Endothelial cell of umbilical vein (primary cell): ENCODE measurements at regions not wholly inside any gene's neighbourhood (a gene's known extent, or its start where the extent isn't known, plus 50 kb on each side); places are given as distances from the start of the nearest gene placed in this dataset.

Source experiments
- BruUV-seq: library from RNA; stranded (reverse); fragments of 400-500 nt; replicated peaks from 2 replicates; lab custom pipeline; 2021; lab: Mats Ljungman, UMichigan
- CTCF ChIA-PET: fragments of 300-600, 350-600 bp; sonication (Branson Sonifier 250); formaldehyde crosslinking; loops from one replicate; lab custom pipeline; 2021; ENCODE audit warnings: antibody characterized with exemption, inconsistent platforms; lab: Charles Lee
- POLR2A ChIA-PET: fragments of 300-600, 350-600 bp; sonication (Branson Sonifier 250); formaldehyde crosslinking; loops from one replicate; lab custom pipeline; 2021; ENCODE audit warnings: antibody characterized with exemption, inconsistent platforms; lab: Charles Lee
- DNase-seq: peaks from one replicate; pipeline ENCODE4 v3.0.0-alpha.2; 2011; ENCODE audit warnings: low read depth, low spot score
- FAIRE-seq: peaks from 2 replicates; lab custom pipeline; 2011; peaks lifted over from hg19 to GRCh38; lab: Jason Lieb, UNC
- H2AFZ ChIP-seq: 2 replicates; pipeline ENCODE4 v1.6.0; 2012; ENCODE audit warnings: low read depth, low read length, control low read depth, inconsistent platforms
- H3K27ac ChIP-seq: 2 replicates; pipeline ENCODE4 v1.5.1; 2011; ENCODE audit warnings: low read depth, mild to moderate bottlenecking, control low read depth, low read length, moderate library complexity; ENCODE audit not compliant: insufficient read depth
- H3K27me3 ChIP-seq, 2 experiments: 2 replicates each; pipeline versions ENCODE4 v1.6.0 to v1.6.1; 2011; ENCODE audit warnings: low read length in 2 of 2, mixed read lengths in 1 of 2; ENCODE audit not compliant: control insufficient read depth in 2 of 2, insufficient read depth in 2 of 2
- H3K36me3 ChIP-seq, 2 experiments: 2 replicates in 1 of 2; 3 replicates in 1 of 2; pipeline ENCODE4 v1.5.1; 2011; ENCODE audit warnings: low read length in 2 of 2, mild to moderate bottlenecking in 1 of 2, moderate library complexity in 1 of 2; ENCODE audit not compliant: control insufficient read depth in 2 of 2, insufficient read depth in 2 of 2; ENCODE audit errors: extremely low read depth in 1 of 2
- H3K4me1 ChIP-seq: 3 replicates; pipeline ENCODE4 v1.5.1; 2011; ENCODE audit warnings: mild to moderate bottlenecking, low read length; ENCODE audit not compliant: control insufficient read depth, insufficient read depth; ENCODE audit errors: extremely low read depth
- H3K4me2 ChIP-seq: 2 replicates; pipeline ENCODE4 v1.6.1; 2011; ENCODE audit warnings: low read length, control low read depth, mixed read lengths; ENCODE audit not compliant: insufficient read depth
- H3K4me3 ChIP-seq, 3 experiments: fragments of 200-600 bp in 1 of 3; sonication (generic), shearing (Covaris generic) in 1 of 3; replicated peaks in 1 of 3; 2 replicates each; pipeline ENCODE4 v1.5.1; 2011 to 2016; ENCODE audit warnings: control low read depth in 3 of 3, low read length in 3 of 3, mild to moderate bottlenecking in 2 of 3, inconsistent platforms in 1 of 3, low read depth in 1 of 3, moderate library complexity in 1 of 3; ENCODE audit not compliant: insufficient read depth in 1 of 3
- H3K79me2 ChIP-seq: 2 replicates; pipeline ENCODE4 v1.6.0; 2012; ENCODE audit warnings: low read length, inconsistent platforms; ENCODE audit not compliant: control insufficient read depth, insufficient read depth
- H3K9ac ChIP-seq: replicated peaks from 2 replicates; pipeline ENCODE3; 2011; ENCODE audit warnings: low read length, control low read depth; ENCODE audit not compliant: insufficient read depth; ENCODE audit errors: extremely low read depth
- H3K9me1 ChIP-seq: replicated peaks from 3 replicates; pipeline ENCODE4 v1.6.0; 2011; ENCODE audit warnings: mild to moderate bottlenecking, low read length; ENCODE audit not compliant: control insufficient read depth, insufficient read depth; ENCODE audit errors: extremely low read depth
- H3K9me3 ChIP-seq: replicated peaks from 2 replicates; pipeline ENCODE4 v1.5.1; 2012; ENCODE audit warnings: low read length, inconsistent platforms; ENCODE audit not compliant: control insufficient read depth, insufficient read depth
- H4K20me1 ChIP-seq: replicated peaks from 2 replicates; pipeline ENCODE3; 2011; ENCODE audit warnings: mild to moderate bottlenecking, low read length; ENCODE audit not compliant: control insufficient read depth, insufficient read depth; ENCODE audit errors: extremely low read depth
- CTCF ChIP-seq, 2 donors: IDR thresholded peaks; 1 replicate in 1 of 2; 2 replicates in 1 of 2; pipeline ENCODE4 v1.5.1; 2011; ENCODE audit warnings: low read length in 2 of 2, mild to moderate bottlenecking in 2 of 2, moderate library complexity in 2 of 2, control low read depth in 1 of 2, inconsistent platforms in 1 of 2, low read depth in 1 of 2; ENCODE audit not compliant: insufficient read depth in 1 of 2; ENCODE audit errors: extremely low read depth in 1 of 2
- EZH2 ChIP-seq: IDR thresholded peaks from 2 replicates; pipeline ENCODE4 v1.6.1; 2012; ENCODE audit warnings: borderline replicate concordance, low read depth, mild to moderate bottlenecking, moderate library complexity, low read length, inconsistent platforms; ENCODE audit not compliant: severe bottlenecking
- FOS ChIP-seq: IDR thresholded peaks from 2 replicates; pipeline ENCODE4 v1.6.1; 2011; ENCODE audit warnings: mild to moderate bottlenecking, low read length, moderate library complexity, borderline replicate concordance; ENCODE audit not compliant: insufficient read depth
- GATA2 ChIP-seq: IDR thresholded peaks from 2 replicates; pipeline ENCODE4 v1.7.0; 2011; ENCODE audit warnings: low read depth, mild to moderate bottlenecking, moderate library complexity, mixed read lengths, low read length; ENCODE audit not compliant: insufficient read length, insufficient read depth
- JUN ChIP-seq: IDR thresholded peaks from 2 replicates; pipeline ENCODE4 v1.6.1; 2011; ENCODE audit warnings: borderline replicate concordance, low read depth; ENCODE audit not compliant: insufficient read length, insufficient read depth
- MAX ChIP-seq: IDR thresholded peaks from 2 replicates; pipeline ENCODE4 v1.6.1; 2011; ENCODE audit not compliant: insufficient read depth, insufficient read length
- MYC ChIP-seq: IDR thresholded peaks from one replicate; pipeline ENCODE4 v1.6.1; 2011; ENCODE audit warnings: mild to moderate bottlenecking, low read depth, low read length
- POLR2A ChIP-seq: IDR thresholded peaks from 2 replicates; pipeline ENCODE4 v1.6.1; 2012; ENCODE audit warnings: low read depth, mild to moderate bottlenecking, control low read depth, low read length
- POLR2AphosphoS5 ChIP-seq: IDR thresholded peaks from 2 replicates; pipeline ENCODE4 v1.6.1; 2012; ENCODE audit warnings: low read depth, mild to moderate bottlenecking, control low read depth, low read length, moderate library complexity; ENCODE audit not compliant: insufficient read depth
- dilution Hi-C: fragments of 300-500 bp; cut with MboI; formaldehyde crosslinking; loops from one replicate; pipeline ENCODE4 v1.15.0; 2019; ENCODE audit warnings: low sequenced_read_pairs; ENCODE audit not compliant: extremely low pct_ligation_motif_present
- intact Hi-C: fragments of 100-400 bp; cut with micrococcal nuclease; formaldehyde crosslinking; loops from one replicate; pipeline ENCODE4 v1.10.0; 2022

- dilution Hi-C loops = no loop called here
- CTCF ChIA-PET = no interaction called here
- Histone ChIP-seq H3K27me3 (no peaks in the 10 kb centered on the region), H3K36me3 (no peaks in the 10 kb centered on the region), H3K9ac (no peak overlapping the region), H3K4me3 (no peak overlapping the region), H3K4me1 (no peaks in the 10 kb centered on the region), H3K4me2 (no peak overlapping the region), H2AFZ (no peak overlapping the region), H3K27ac (no peak overlapping the region), H4K20me1 (no peaks in the 10 kb centered on the region), H3K9me1 (no peaks in the 10 kb centered on the region), H3K9me3 (no peaks in the 10 kb centered on the region), H3K79me2 (no peaks in the 10 kb centered on the region)
- BruUV-seq = no TSS peak
- TF ChIP-seq CTCF (IDR thresholded peaks at IDR 0.05; ENCODE audit: extremely low read depth in 1 of 2, insufficient read depth in 1 of 2, low read depth in 1 of 2, low read length in 2 of 2) (no peak), GATA2 (no peak)
- FAIRE-seq (no peak), DNase-seq (no peak)
- POLR2A ChIA-PET = no interaction called here
- intact Hi-C loops = no loop called here
Measured at GRCh38 chr2:219772697-219773096, 145.3 kb downstream of the SLC4A3 start.

- FAIRE-seq (no peak), DNase-seq (no peak)
- POLR2A ChIA-PET = no interaction called here
- H3K9me1 ChIP-seq = no peaks in the 10 kb centered on the region
- dilution Hi-C loops = no loop called here
- no peak overlapping the region for H3K9ac ChIP-seq
- no peaks in the 10 kb centered on the region for H3K36me3 ChIP-seq
- no peaks in the 10 kb centered on the region for H3K4me1 ChIP-seq
- CTCF ChIA-PET = no interaction called here
- H3K4me2 ChIP-seq = no peak overlapping the region
- H4K20me1 ChIP-seq = no peaks in the 10 kb centered on the region
- intact Hi-C loops = no loop called here
- H3K9me3 ChIP-seq = no peaks in the 10 kb centered on the region
- H3K4me3 ChIP-seq = no peak overlapping the region
- no peak for TF ChIP-seq GATA2
- TF ChIP-seq MAX = no peak
- TF ChIP-seq JUN = no peak
- TF ChIP-seq MYC = no peak
- TF ChIP-seq EZH2 = no peak
- TF ChIP-seq FOS = no peak
- no peak for TF ChIP-seq CTCF (IDR thresholded peaks at IDR 0.05; ENCODE audit: extremely low read depth in 1 of 2, insufficient read depth in 1 of 2, low read depth in 1 of 2, low read length in 2 of 2)
- no peak for TF ChIP-seq POLR2A
- TF ChIP-seq POLR2AphosphoS5 = no peak
- H3K27me3 ChIP-seq = no peaks in the 10 kb centered on the region
- no peak overlapping the region for H2AFZ ChIP-seq
- no peak overlapping the region for H3K27ac ChIP-seq
- H3K79me2 ChIP-seq = no peaks in the 10 kb centered on the region
- BruUV-seq = no TSS peak
Measured at GRCh38 chr2:219775506-219775905, 148.1 kb downstream of the SLC4A3 start.
